HG02571 (cell line): ENCODE measurements at regions not wholly inside any gene's neighbourhood (a gene's known extent, or its start where the extent isn't known, plus 50 kb on each side); places are given as distances from the start of the nearest gene placed in this dataset.

Experiments
- ATAC-seq: cut with Tn5 transposase; IDR thresholded peaks from one replicate; pipeline ENCODE4 v1.9.1; 2021; ENCODE audit warnings: mild to moderate bottlenecking, moderate library complexity; ENCODE audit not compliant: unreplicated experiment

DNA sequence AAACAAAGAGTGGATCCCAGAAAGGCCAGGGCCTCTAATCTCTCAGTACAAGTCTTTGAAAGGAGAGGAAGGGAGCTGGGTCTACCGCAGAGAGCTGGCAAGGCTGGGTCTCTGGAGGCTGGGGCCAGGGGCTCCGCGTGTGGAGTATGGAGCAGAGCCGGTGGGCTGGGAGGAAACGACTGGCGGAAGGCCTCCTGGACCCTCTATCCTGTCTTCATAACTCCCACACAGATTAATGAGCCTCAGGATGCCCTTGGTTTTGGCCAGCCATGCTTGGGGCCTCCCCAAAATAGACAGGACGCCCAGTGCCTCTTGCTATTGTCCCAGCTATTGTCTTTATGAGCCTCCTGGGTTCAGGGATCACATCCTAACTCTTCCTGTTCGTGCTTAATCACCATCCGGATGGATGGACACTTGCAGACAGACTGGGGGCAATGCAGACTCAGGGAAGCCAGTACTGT is 306.4 kb downstream of the DHX35 start:
- ATAC-seq = no peak

- no peak for ATAC-seq
Observed at GRCh38 chr20:39266989-39267388, 304.8 kb downstream of the DHX35 start.

- no peak for ATAC-seq
Observed at GRCh38 chr20:39264506-39265172, 302.5 kb downstream of the DHX35 start.

- no peak for ATAC-seq
Observed at GRCh38 chr20:39263076-39263475, 300.9 kb downstream of the DHX35 start.

DNA sequence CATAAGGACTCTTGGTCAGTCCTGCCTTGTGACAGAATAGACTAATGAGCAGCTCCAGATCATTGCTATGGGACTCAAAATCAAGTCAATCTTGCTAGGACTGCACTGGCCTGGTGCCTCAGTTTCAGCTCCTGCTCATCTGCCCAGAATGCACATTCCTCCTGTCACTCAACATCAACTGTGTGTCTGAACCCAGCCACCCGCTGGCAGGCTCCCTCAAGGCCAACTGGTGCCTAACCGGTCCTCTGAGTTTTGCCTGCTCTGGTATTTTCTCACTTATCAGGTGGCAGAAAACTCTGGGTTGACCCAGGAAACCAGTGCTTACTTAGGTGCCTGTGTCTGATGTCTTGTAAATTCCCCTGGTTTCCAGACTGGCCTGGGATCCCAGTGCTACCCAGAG is 297.7 kb downstream of the DHX35 start:
- no peak for ATAC-seq

GRCh38 chr20:39259010-39259803 is 297.1 kb downstream of the DHX35 start:
- no peak for ATAC-seq

GRCh38 chr20:39258253-39258652 is 296.1 kb downstream of the DHX35 start:
- no peak for ATAC-seq

GRCh38 chr20:39253051-39253755 is 291.1 kb downstream of the DHX35 start:
- ATAC-seq = no peak

DNA sequence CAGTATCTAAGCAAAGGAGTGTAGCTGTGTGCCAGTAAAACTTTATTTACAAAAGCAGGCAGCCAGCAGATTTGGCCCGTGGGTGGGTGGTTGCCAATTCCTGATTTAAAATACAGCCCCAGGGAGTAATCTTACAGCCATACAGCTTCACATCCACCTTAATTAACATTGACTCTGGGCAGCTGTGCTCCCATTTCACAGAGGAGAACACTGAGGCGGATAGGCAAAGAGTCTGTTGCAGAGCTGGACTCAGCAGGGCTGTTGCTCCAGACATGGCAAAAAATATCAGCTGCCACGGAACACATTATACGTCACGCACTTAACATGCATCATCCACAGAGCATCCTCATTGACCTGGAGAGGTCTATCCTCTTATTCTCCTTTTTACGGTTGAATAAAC is 289.9 kb downstream of the DHX35 start:
- ATAC-seq = no peak

DNA sequence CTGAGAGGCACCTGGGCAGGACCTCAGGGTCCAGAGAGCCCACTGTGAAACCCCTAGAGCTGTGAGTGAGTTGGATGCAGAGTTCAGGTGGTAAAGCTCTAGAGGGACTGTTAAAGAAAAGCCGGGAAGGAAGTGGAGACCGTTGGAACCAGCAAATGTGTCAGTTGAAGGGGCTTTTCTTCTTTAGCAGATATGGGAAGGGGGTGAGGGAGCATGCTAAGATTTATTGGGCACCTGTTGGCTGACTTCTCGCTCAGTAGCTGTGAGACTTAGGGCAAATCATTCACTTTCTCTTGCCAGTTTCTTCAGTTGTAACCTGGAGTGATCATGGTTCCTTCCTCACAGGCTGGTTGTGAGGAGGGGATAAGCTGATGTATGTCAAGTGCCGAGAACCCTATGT is 287.7 kb downstream of the DHX35 start:
- ATAC-seq = no peak

DNA sequence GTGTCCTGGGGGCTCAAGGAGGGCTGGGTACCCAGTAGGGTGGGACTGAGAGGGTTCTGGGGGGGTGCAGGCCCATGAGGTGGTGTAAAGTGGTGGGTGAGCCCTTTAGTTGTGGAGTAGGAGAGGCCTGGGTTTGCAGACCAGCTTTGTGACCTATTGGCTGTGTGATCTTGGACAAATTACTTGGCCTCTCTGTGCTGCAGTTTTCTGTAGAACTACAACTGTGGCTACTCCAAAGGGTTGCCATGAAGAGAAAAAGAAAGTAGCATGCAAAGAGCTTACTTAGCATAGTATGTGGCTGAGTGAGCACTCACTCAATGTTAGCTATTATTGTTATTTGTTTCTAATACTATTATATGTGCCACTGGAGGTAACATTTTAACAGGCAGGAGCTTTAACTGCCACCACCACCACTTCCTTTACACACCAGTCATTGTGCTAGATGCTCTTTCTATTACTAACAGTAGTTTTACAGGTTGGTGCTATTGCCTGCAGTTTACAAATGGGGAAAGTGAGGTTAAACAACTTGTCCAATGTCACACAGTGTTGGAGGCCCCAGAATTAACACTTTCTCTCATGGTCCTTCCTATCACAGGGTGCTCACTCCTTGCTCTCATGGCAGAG is 286.8 kb downstream of the DHX35 start:
- ATAC-seq = no peak

DNA sequence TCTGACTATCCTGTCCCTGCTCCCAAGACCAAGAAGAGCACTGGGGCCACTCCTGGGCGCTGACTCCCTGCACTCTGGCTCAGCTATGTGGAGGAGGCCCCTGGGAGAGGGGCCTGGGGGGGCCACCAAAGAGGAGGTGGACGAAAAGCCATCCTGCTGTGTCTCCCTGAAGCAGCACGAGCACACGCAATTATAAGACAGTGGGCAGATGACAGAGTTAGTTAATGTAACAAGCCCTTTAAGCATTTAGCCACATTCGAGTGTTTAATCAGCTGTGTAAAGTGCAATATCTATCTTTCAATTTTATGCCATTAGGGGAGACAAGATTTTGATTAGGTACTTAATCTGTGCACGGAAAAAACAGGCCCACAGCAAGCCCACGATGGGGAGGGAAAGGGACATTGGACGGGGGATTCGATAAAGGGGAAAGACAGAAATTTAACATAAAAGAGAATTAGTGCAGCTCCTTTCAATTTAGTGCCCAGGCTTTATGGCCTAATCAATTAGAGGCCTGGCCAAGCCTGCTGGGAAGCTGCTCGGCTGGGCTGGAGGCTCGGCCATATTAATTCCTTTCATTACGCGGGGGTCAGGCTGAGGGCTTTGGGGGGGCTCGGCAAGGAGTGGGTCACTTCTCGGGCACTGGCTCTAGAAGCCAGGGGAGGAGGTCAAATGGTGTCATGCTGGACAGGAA is 286.2 kb downstream of the DHX35 start:
- ATAC-seq = no peak

GRCh38 chr20:39246436-39246835 is 284.3 kb downstream of the DHX35 start:
- no peak for ATAC-seq

DNA sequence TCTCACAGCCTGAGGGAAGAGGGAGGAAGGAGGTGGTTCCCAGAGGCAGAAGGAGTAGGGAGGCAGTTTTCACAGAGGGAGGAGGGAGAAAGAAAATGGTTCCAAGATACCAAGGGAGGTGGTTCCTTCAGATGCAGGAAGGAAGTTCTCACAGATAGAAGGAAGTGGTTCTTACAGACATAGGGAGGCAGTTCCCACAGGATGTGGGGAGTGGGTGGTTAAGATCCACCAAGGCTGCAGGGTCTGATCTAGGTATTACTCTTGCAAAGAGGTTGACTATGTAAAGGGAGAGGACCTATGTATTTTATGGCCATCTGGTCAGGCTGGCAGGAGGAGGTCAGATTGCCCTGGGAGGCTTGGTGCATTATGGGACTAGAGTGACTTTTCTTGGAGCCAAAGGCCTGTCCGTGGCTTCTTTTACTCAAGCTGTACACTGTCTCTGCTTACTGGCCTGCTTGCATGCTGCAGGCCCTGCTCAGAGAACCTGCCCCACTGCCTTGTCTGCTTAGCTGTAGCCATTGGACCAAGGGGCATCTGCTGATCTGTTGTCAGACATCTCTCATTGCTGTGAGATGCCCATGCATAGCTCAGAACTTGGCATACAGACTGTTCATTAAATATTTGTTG is 283.7 kb downstream of the DHX35 start:
- ATAC-seq = no peak

- ATAC-seq = no peak
Observed at GRCh38 chr20:39243962-39244361, 281.8 kb downstream of the DHX35 start.

- no peak for ATAC-seq
Observed at GRCh38 chr20:39242614-39243013, 280.5 kb downstream of the DHX35 start.

- no peak for ATAC-seq
Observed at GRCh38 chr20:39234520-39235095, 272.5 kb downstream of the DHX35 start.

GRCh38 chr20:39233755-39234154 is 271.6 kb downstream of the DHX35 start:
- no peak for ATAC-seq

DNA sequence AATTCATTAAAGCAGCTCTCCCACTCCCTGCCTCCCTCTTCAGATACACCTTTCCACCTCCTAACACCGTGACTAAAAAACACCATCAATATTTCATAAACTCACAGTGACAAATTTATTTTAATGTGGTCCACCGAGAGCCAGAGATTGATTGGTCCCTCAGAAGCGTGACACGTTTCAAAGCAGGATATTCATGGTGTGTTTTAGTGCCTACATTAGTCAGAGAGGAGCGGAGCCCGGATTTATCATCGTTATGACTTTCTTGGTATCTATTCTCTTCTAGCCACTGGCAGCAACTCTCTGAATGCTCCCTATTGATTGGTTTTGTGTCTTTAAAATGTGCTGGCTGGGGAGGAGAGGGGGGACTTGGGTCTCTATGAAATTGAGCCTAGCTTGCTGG is 265.3 kb downstream of the DHX35 start:
- no peak for ATAC-seq

DNA sequence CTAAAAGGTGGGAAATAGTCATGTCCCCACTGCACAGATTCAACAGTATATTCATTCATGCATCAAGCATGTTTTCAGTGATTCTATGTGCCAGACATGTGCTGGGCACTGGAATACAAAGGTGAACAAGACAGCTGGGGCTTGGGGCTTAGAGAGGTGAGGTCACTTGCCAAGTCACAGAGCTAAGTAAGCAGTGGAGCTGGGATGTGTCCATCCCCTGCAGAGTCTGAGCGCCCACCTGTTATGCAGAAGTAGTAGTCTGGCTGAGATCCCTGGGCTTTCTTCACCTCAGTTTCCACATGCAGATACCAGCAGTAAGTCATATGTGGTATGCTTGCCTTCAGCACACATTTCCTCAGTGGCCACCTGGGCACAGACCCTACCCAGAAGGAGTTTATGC is 263.8 kb downstream of the DHX35 start:
- ATAC-seq = no peak
